ENCODE measurements at regions not wholly inside any gene's neighbourhood (a gene's known extent, or its start where the extent isn't known, plus 50 kb on each side); places are given as distances from the start of the nearest gene placed in this dataset.
"Not testable (repeated sequence)": the region's sequence is repeated elsewhere in the genome, so short reads cannot be mapped to it uniquely, and the experiment has no call there.

- CTCF ChIA-PET, result no interaction called here
- TF ChIP-seq, protein P1, sequence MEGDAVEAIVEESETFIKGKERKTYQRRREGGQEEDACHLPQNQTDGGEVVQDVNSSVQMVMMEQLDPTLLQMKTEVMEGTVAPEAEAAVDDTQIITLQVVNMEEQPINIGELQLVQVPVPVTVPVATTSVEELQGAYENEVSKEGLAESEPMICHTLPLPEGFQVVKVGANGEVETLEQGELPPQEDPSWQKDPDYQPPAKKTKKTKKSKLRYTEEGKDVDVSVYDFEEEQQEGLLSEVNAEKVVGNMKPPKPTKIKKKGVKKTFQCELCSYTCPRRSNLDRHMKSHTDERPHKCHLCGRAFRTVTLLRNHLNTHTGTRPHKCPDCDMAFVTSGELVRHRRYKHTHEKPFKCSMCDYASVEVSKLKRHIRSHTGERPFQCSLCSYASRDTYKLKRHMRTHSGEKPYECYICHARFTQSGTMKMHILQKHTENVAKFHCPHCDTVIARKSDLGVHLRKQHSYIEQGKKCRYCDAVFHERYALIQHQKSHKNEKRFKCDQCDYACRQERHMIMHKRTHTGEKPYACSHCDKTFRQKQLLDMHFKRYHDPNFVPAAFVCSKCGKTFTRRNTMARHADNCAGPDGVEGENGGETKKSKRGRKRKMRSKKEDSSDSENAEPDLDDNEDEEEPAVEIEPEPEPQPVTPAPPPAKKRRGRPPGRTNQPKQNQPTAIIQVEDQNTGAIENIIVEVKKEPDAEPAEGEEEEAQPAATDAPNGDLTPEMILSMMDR (IDR thresholded peaks at IDR 0.05; ENCODE audit: low read depth, low read length), result no peak
- H3K27ac ChIP-seq (ENCODE audit: low read depth, low read length), result no peak overlapping the region
- H3K27me3 ChIP-seq (ENCODE audit: control insufficient read depth, insufficient read depth, low read length), result no peaks in the 10 kb centered on the region
- no peak overlapping the region for H3K4me3 ChIP-seq (ENCODE audit: low read depth, low read length)
- POLR2A ChIA-PET, result no interaction called here
- DNase-seq (ENCODE audit: low read depth, low spot score), result no peak
- no peaks in the 10 kb centered on the region; the same call in 1 of the 2 replicates for H3K9me3 ChIP-seq (ENCODE audit: control insufficient read depth, insufficient read depth, low read length)
Observed at GRCh38 chr18:9022397-9023155, 79.9 kb upstream of the NDUFV2 start.

DNA sequence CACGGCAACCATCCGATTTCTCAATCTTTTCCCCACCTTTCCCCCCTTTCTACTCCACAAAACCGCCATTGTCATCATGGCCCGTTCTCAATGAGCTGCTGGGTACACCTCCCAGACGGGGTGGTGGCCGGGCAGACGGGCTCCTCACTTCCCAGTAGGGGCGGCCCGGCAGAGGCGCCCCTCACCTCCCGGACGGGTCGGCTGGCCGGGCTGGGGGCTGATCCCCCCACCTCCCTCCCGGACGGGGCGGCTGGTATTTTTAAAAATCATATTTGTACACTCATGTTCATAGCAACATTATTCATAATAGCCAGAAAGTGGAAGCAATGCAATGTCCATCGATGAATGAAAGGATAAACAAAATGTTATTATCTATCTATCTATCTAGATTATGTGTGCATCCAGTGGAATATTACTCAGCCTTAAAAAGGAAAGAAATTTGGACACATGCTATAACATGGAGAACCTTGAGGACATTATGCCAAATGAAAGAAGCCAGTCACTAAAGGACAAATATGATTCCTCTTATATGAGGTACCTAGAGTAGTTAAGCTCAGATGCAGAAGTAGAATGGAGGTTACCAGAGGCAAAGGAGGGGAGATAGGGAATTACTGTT lies 78.4 kb upstream of the NDUFV2 start:
- H3K27ac ChIP-seq (ENCODE audit: low read depth, low read length); CTCF ChIA-PET; DNase-seq (ENCODE audit: low read depth, low spot score); H3K27me3 ChIP-seq (ENCODE audit: control insufficient read depth, insufficient read depth, low read length); H3K9me3 ChIP-seq (ENCODE audit: control insufficient read depth, insufficient read depth, low read length); H3K4me3 ChIP-seq (ENCODE audit: low read depth, low read length); POLR2A ChIA-PET: not testable (repeated sequence)

DNA sequence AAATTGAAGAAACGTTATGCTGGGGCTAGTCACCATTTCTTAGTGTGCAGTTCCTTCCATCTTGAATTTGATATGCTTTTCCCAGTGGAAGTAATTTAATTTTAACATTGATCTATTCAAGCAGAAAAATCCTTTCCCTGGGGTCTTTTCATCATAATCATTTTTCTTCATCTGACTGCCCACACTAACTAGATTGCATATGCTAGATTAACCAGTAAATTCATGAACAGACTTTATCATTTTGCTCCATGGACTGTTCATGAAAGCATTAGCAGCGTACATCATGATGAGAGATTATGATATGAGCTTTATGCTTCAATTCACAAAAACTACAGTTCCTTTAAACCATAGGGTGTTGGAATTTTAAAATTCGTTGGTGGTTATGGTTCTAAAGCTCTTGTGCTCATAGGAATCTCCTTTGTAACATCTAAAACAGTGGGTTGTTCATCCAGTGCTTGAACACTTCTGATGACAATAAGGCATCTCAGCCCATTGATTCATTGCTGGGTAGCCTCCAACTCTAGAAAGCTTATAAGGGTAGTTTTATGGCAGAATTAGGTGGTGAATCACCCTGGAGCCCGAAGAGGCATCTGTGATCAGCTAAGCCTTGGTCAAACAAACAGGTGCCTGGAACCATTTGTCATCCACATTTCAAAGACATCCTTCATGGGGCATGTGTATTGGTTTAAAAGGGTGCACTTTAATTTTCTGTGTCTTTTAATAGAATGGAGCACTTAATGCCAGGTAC lies 77.2 kb upstream of the NDUFV2 start:
- ChIA-PET CTCF (no interaction called here), POLR2A (interaction anchor here (0.9 kb wide), 1 partner anchor 8 kb away, joined by 4 read pairs; no protein-coding TSS in a partner anchor)
- TF ChIP-seq, protein P1 (IDR thresholded peaks at IDR 0.05; ENCODE audit: low read depth, low read length), result no peak
- Histone ChIP-seq H3K4me3 (ENCODE audit: low read depth, low read length) (no peak overlapping the region), H3K27ac (ENCODE audit: low read depth, low read length) (no peak overlapping the region), H3K9me3 (ENCODE audit: control insufficient read depth, insufficient read depth, low read length) (no peaks in the 10 kb centered on the region), H3K27me3 (ENCODE audit: control insufficient read depth, insufficient read depth, low read length) (no peaks in the 10 kb centered on the region)
- DNase-seq (ENCODE audit: low read depth, low spot score), result peak; percentile 33

DNA sequence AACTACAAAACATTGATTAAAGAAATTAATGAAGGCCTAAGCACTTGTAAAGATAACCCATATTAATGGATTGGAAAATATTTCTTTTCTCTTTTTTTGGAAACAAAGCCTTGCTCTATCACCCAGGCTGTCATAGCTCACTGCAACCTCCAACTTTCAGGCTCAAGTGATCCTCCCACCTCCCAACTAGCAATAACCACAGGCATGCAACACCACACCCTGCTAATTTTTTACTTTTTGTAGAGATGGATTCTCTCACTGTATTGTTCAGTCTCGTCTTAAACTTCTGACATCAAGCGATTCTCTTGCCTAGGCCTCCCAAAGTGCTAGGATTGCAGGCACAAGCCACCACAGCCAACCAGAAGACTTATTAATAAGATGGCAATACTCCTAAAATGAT lies 73.4 kb upstream of the NDUFV2 start:
- Histone ChIP-seq H3K9me3 (ENCODE audit: control insufficient read depth, insufficient read depth, low read length) (no peaks in the 10 kb centered on the region), H3K4me3 (ENCODE audit: low read depth, low read length) (no peak overlapping the region), H3K27ac (ENCODE audit: low read depth, low read length) (no peak overlapping the region), H3K27me3 (ENCODE audit: control insufficient read depth, insufficient read depth, low read length) (no peaks in the 10 kb centered on the region)
- TF ChIP-seq, protein P1 (IDR thresholded peaks at IDR 0.05; ENCODE audit: low read depth, low read length), result no peak
- ChIA-PET CTCF (no interaction called here), POLR2A (no interaction called here)
- DNase-seq (ENCODE audit: low read depth, low spot score), result no peak

GRCh38 chr18:9032519-9032918 lies 70.0 kb upstream of the NDUFV2 start:
- TF ChIP-seq, protein P1 (IDR thresholded peaks at IDR 0.05; ENCODE audit: low read depth, low read length), result no peak
- CTCF ChIA-PET, result interaction anchor here (0.5 kb wide), 1 partner anchor 352 kb away, joined by 3 read pairs; no protein-coding TSS in a partner anchor

More at GRCh38 chr18:9032519-9032918, 70.0 kb upstream of the NDUFV2 start:
- Histone ChIP-seq H3K4me3 (ENCODE audit: low read depth, low read length) (no peak overlapping the region), H3K27ac (ENCODE audit: low read depth, low read length) (no peak overlapping the region), H3K9me3 (ENCODE audit: control insufficient read depth, insufficient read depth, low read length) (no peaks in the 10 kb centered on the region), H3K27me3 (ENCODE audit: control insufficient read depth, insufficient read depth, low read length) (no peaks in the 10 kb centered on the region)
- no peak for DNase-seq (ENCODE audit: low read depth, low spot score)
- POLR2A ChIA-PET, result no interaction called here
